ENCODE measurements at regions not wholly inside any gene's neighbourhood (a gene's known extent, or its start where the extent isn't known, plus 50 kb on each side); places are given as distances from the start of the nearest gene placed in this dataset.

- no peak overlapping the region for H4K8ac ChIP-seq (ENCODE audit: low read depth in 2 of 2, low read length in 2 of 2)
- no peak overlapping the region for H3K27ac ChIP-seq (ENCODE audit: insufficient read depth, low read length)
- DNase-seq: no peak
- H3K4ac ChIP-seq (ENCODE audit: low read depth, low read length): no peak overlapping the region
- no peak overlapping the region for H3K9ac ChIP-seq (ENCODE audit: low read depth, low read length)
- H3K14ac ChIP-seq (replicated peaks; ENCODE audit: low read depth, low read length): no peak overlapping the region
- no peak overlapping the region for H3K23ac ChIP-seq (ENCODE audit: low read depth, low read length)
- H2AK9ac ChIP-seq (replicated peaks; ENCODE audit: low read depth, low read length, poor library complexity): no peak overlapping the region
- in situ Hi-C loops (cut with MboI; ENCODE audit: low sequenced_read_pairs) (no loop called here), dilution Hi-C loops (cut with HindIII; ENCODE audit: low sequenced_read_pairs, unreplicated experiment) (no loop called here), intact Hi-C loops (cut with micrococcal nuclease) (no loop called here)
- no peak overlapping the region for H3K4me3 ChIP-seq (ENCODE audit: insufficient read depth, low read depth, low read length)
- no peak overlapping the region for H3K18ac ChIP-seq (ENCODE audit: low read depth, low read length)
- H4K5ac ChIP-seq (ENCODE audit: low read depth, low read length): no peak overlapping the region
- H4K91ac ChIP-seq (ENCODE audit: insufficient read depth, low read depth, low read length): no peak overlapping the region
- no peak overlapping the region for H3K56ac ChIP-seq (ENCODE audit: extremely low read depth, insufficient read depth, low read length)
- CTCF ChIA-PET: no interaction called here
- no TSS peak for BruUV-seq (replicated peaks)
- no peak overlapping the region for H2BK5ac ChIP-seq (ENCODE audit: low read depth, low read length, poor library complexity, severe bottlenecking)
- H3K36me3 ChIP-seq (ENCODE audit: control insufficient read depth, insufficient read depth, low read length): no peaks in the 10 kb centered on the region
- H2AK5ac ChIP-seq (ENCODE audit: low read depth, low read length): no peak overlapping the region
- H2AFZ ChIP-seq (replicated peaks; ENCODE audit: low read length, poor library complexity): no peak overlapping the region
- WGBS, 2 experiments (ENCODE audit: extremely low coverage in 2 of 2, insufficient read length in 1 of 2): 20% methylated on average over 1 of the region's 4 CpGs; no CpG with 5 or more reads in 1 of the 2 experiments
- TF ChIP-seq USF2 (IDR thresholded peaks at IDR 0.05; ENCODE audit: low read depth, low read length) (no peak), RCOR1 (IDR thresholded peaks at IDR 0.05; ENCODE audit: insufficient replicate concordance, low read length) (no peak), MAZ (IDR thresholded peaks at IDR 0.05; ENCODE audit: borderline replicate concordance, low read depth, low read length) (no peak), MXI1 (IDR thresholded peaks at IDR 0.05; ENCODE audit: borderline replicate concordance, low read depth, low read length) (no peak), MAFK (IDR thresholded peaks at IDR 0.05; ENCODE audit: low read depth, low read length) (no peak), CEBPB (IDR thresholded peaks at IDR 0.05; ENCODE audit: low read depth, low read length) (no peak), RAD21 (IDR thresholded peaks at IDR 0.05; ENCODE audit: low read length) (no peak), POLR2A (IDR thresholded peaks at IDR 0.05; ENCODE audit: low read depth, low read length) (no peak)
- no peaks in the 10 kb centered on the region for H3K9me1 ChIP-seq (ENCODE audit: insufficient read depth, low read length)
- no peaks in the 10 kb centered on the region for H4K20me1 ChIP-seq (ENCODE audit: insufficient read depth, low read length)
- no peaks in the 10 kb centered on the region for H3K27me3 ChIP-seq (ENCODE audit: control insufficient read depth, insufficient read depth, low read length)
- POLR2A ChIA-PET (ENCODE audit: unreplicated experiment): no interaction called here
- H3K4me1 ChIP-seq (ENCODE audit: control insufficient read depth, insufficient read depth, low read length): no peaks in the 10 kb centered on the region
- H3K9me3 ChIP-seq (ENCODE audit: control insufficient read depth, insufficient read depth, low read length): no peaks in the 10 kb centered on the region
- H3K4me2 ChIP-seq (ENCODE audit: low read depth, low read length): no peak overlapping the region
- H2BK120ac ChIP-seq (ENCODE audit: low read depth, low read length): no peak overlapping the region
- H2BK15ac ChIP-seq (ENCODE audit: low read depth, low read length): no peak overlapping the region
- ATAC-seq (ENCODE audit: low read depth): no peak
- no peaks in the 10 kb centered on the region for H3K79me1 ChIP-seq (ENCODE audit: low read depth in 1 of 2, low read length in 2 of 2)
- no peak overlapping the region for H2BK20ac ChIP-seq (ENCODE audit: low read depth, low read length)
Observed at GRCh38 chr4:177640864-177641263, 198.6 kb upstream of the AGA start.

Data from IMR-90 (cell line).